Endothelial cell of umbilical vein (primary cell): ENCODE measurements at regions not wholly inside any gene's neighbourhood (a gene's known extent, or its start where the extent isn't known, plus 50 kb on each side); places are given as distances from the start of the nearest gene placed in this dataset.

Source experiments
- CTCF ChIP-seq, 2 donors: IDR thresholded peaks; 1 replicate in 1 of 2; 2 replicates in 1 of 2; pipeline ENCODE4 v1.5.1; 2011; ENCODE audit warnings: low read length in 2 of 2, mild to moderate bottlenecking in 2 of 2, moderate library complexity in 2 of 2, control low read depth in 1 of 2, inconsistent platforms in 1 of 2, low read depth in 1 of 2; ENCODE audit not compliant: insufficient read depth in 1 of 2; ENCODE audit errors: extremely low read depth in 1 of 2
- FOS ChIP-seq: IDR thresholded peaks from 2 replicates; pipeline ENCODE4 v1.6.1; 2011; ENCODE audit warnings: mild to moderate bottlenecking, low read length, moderate library complexity, borderline replicate concordance; ENCODE audit not compliant: insufficient read depth
- JUN ChIP-seq: IDR thresholded peaks from 2 replicates; pipeline ENCODE4 v1.6.1; 2011; ENCODE audit warnings: borderline replicate concordance, low read depth; ENCODE audit not compliant: insufficient read length, insufficient read depth
- MAX ChIP-seq: IDR thresholded peaks from 2 replicates; pipeline ENCODE4 v1.6.1; 2011; ENCODE audit not compliant: insufficient read depth, insufficient read length
- POLR2A ChIP-seq: IDR thresholded peaks from 2 replicates; pipeline ENCODE4 v1.6.1; 2012; ENCODE audit warnings: low read depth, mild to moderate bottlenecking, control low read depth, low read length
- POLR2AphosphoS5 ChIP-seq: IDR thresholded peaks from 2 replicates; pipeline ENCODE4 v1.6.1; 2012; ENCODE audit warnings: low read depth, mild to moderate bottlenecking, control low read depth, low read length, moderate library complexity; ENCODE audit not compliant: insufficient read depth

GRCh38 chr20:7106910-7107309 lies 339.4 kb downstream of the BMP2 start:
- TF ChIP-seq CTCF (IDR thresholded peaks at IDR 0.05; ENCODE audit: extremely low read depth in 1 of 2, insufficient read depth in 1 of 2, low read depth in 1 of 2, low read length in 2 of 2) = no peak
- no peak for TF ChIP-seq JUN
- TF ChIP-seq POLR2A = no peak
- no peak for TF ChIP-seq MAX
- TF ChIP-seq FOS = no peak
- TF ChIP-seq POLR2AphosphoS5 = no peak
